Testis (tissue), 2 donors: ENCODE measurements at regions not wholly inside any gene's neighbourhood (a gene's known extent, or its start where the extent isn't known, plus 50 kb on each side); places are given as distances from the start of the nearest gene placed in this dataset.

Experiments used
- DNase-seq: peaks from one replicate; pipeline ENCODE4 v3.0.0-alpha.2; 2019
- H3K27ac ChIP-seq, 2 donors: fragments of 200-600 bp; sonication (generic); one replicate each; pipeline ENCODE4 v1.5.1; 2019
- H3K27me3 ChIP-seq: fragments of 200-600 bp; sonication (generic); one replicate; pipeline ENCODE4 v1.5.1; 2019
- H3K36me3 ChIP-seq: fragments of 200-600 bp; sonication (generic); one replicate; pipeline ENCODE4 v1.5.1; 2017; ENCODE audit warnings: low read depth; ENCODE audit errors: missing control alignments
- H3K4me1 ChIP-seq: fragments of 200-600 bp; sonication (generic); one replicate; pipeline ENCODE4 v1.5.1; 2019
- H3K4me3 ChIP-seq, 2 donors: fragments of 200-600 bp; sonication (generic); one replicate each; pipeline ENCODE4 v1.5.1; 2017 to 2019
- H3K9me3 ChIP-seq: fragments of 200-600 bp; sonication (generic); one replicate; pipeline ENCODE4 v1.5.1; 2017
- CTCF ChIP-seq, 3 experiments: fragments of 450-650 bp in 2 of 3; fragments of 200-600 bp in 1 of 3; sonication (generic) in 1 of 3; IDR thresholded peaks; one replicate each; pipeline ENCODE4 v1.5.1; 2016 to 2019; ENCODE audit warnings: antibody characterized with exemption in 3 of 3, mild to moderate bottlenecking in 2 of 3, moderate library complexity in 1 of 3
- POLR2A ChIP-seq: fragments of 450-650 bp; IDR thresholded peaks from one replicate; pipeline ENCODE4 v1.6.1; 2017; ENCODE audit warnings: antibody characterized with exemption, mild to moderate bottlenecking, moderate library complexity
- WGBS, 2 donors: methylation state at CpG; one replicate each; pipeline ENCODE4 v1.1.5; 2018; 5-methylcytosine and 5-hydroxymethylcytosine counted together
- intact Hi-C: fragments of 100-400 bp; cut with DNase I; formaldehyde crosslinking; loops from one replicate; pipeline ENCODE4 v1.15.1; 2023; ENCODE audit warnings: low total_unique reads

- intact Hi-C loops, result no loop called here
- Histone ChIP-seq H3K27me3 (no peaks in the 10 kb centered on the region), H3K27ac (no peak overlapping the region), H3K4me3 (no peak overlapping the region), H3K9me3 (no peaks in the 10 kb centered on the region), H3K36me3 (no peaks in the 10 kb centered on the region), H3K4me1 (no peaks in the 10 kb centered on the region)
- TF ChIP-seq CTCF (IDR thresholded peaks at IDR 0.05), result no peak
- TF ChIP-seq POLR2A, result no peak
- WGBS, 2 donors, result 76 to 84% methylated on average over 1 of the region's 1 CpG
- DNase-seq, result no peak
Observed at GRCh38 chr13:80249516-80250212, 91.3 kb downstream of the SPRY2 start.

- Histone ChIP-seq H3K36me3 (no peaks in the 10 kb centered on the region), H3K4me3 (no peak overlapping the region), H3K27me3 (no peaks in the 10 kb centered on the region), H3K4me1 (no peaks in the 10 kb centered on the region), H3K27ac (no peak overlapping the region), H3K9me3 (no peaks in the 10 kb centered on the region)
- TF ChIP-seq CTCF (IDR thresholded peaks at IDR 0.05), result no peak
- no peak for TF ChIP-seq POLR2A
- intact Hi-C loops, result no loop called here
- 58 to 63% methylated on average over 4 of the region's 4 CpGs for WGBS, 2 donors
- DNase-seq, result no peak
Observed at GRCh38 chr13:80245162-80245733, 95.7 kb downstream of the SPRY2 start.

GRCh38 chr13:80244574-80244973, 96.4 kb downstream of the SPRY2 start:
- no peaks in the 10 kb centered on the region for H3K4me1 ChIP-seq
- TF ChIP-seq POLR2A (no peak), CTCF (IDR thresholded peaks at IDR 0.05) (no peak)
- intact Hi-C loops, result no loop called here
- no peaks in the 10 kb centered on the region for H3K9me3 ChIP-seq
- H3K27ac ChIP-seq, result no peak overlapping the region
- no peak for DNase-seq
- no peaks in the 10 kb centered on the region for H3K36me3 ChIP-seq
- WGBS, 2 donors, result 78 to 83% methylated on average over 3 of the region's 3 CpGs
- H3K4me3 ChIP-seq, result no peak overlapping the region
- no peaks in the 10 kb centered on the region for H3K27me3 ChIP-seq

- DNase-seq, result no peak
- H3K27me3 ChIP-seq, result no peaks in the 10 kb centered on the region
- TF ChIP-seq POLR2A (no peak), CTCF (IDR thresholded peaks at IDR 0.05) (no peak)
- no peak overlapping the region for H3K4me3 ChIP-seq
- no peaks in the 10 kb centered on the region for H3K4me1 ChIP-seq
- H3K27ac ChIP-seq, result no peak overlapping the region
- no peaks in the 10 kb centered on the region for H3K9me3 ChIP-seq
- no peaks in the 10 kb centered on the region for H3K36me3 ChIP-seq
- intact Hi-C loops, result no loop called here
Observed at GRCh38 chr13:80242728-80243427, 98.0 kb downstream of the SPRY2 start.
